HG03457 (cell line): ENCODE measurements at regions not wholly inside any gene's neighbourhood (a gene's known extent, or its start where the extent isn't known, plus 50 kb on each side); places are given as distances from the start of the nearest gene placed in this dataset.
"Not testable (repeated sequence)": the region's sequence is repeated elsewhere in the genome, so short reads cannot be mapped to it uniquely, and the experiment has no call there.

Experiments used
- ATAC-seq: cut with Tn5 transposase; IDR thresholded peaks from one replicate; pipeline ENCODE4 v1.9.1; 2021; ENCODE audit warnings: moderate number of reproducible peaks; ENCODE audit not compliant: unreplicated experiment

DNA sequence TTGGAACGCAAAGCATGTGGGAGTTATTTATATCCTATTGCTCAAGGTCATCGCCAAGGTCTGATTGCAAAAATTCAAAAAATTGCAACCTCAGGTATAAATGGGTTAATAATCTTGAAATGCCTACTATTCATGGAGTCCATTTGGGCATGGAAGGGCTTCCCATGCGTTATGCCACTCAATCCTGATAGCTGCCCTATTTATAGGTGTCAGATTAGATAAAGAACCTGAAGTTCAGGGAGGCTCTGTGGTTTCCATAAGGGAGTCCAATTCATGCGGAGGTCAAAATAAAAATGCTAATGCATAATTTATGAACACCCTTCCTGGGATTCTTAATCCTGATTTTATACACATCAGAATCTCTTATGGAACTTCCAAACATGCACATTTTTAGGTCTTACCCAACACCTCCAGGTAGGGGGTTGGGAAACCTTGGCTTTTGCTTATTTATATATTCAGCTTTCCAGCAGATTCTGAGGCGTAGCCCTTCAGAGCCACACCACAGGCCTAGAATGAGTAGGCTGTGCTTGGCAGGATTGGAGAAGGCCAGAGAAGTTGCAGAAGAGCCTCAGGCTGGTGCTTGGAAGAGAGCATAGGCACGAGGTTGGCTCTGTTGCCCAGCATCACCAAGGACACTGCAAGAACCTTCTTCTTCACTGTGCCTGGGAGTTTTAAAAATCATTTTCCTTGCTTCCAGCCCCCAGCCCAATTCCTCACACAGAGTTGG is 324.4 kb upstream of the CFAP20DC start:
- peak; percentile 18 for ATAC-seq

DNA sequence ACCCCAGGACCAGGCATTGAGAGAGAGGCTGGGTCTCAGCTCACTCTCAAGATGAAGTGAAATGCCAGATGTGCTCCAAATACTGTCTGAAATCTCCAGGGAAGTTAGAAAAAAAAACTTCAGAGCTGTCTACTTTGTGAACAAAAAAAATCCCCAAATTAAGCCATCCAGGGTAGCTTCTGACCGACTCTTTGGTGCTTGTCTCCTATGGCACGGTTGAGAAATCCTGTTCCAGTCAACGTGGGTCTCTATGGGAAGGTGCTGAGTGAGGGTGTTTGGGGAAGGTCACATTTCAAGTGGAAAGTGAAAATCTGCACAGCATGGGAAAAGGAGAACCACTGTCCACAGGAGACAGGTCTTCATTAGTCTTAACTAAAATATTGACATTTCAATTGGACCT is 322.5 kb upstream of the CFAP20DC start:
- no peak for ATAC-seq

DNA sequence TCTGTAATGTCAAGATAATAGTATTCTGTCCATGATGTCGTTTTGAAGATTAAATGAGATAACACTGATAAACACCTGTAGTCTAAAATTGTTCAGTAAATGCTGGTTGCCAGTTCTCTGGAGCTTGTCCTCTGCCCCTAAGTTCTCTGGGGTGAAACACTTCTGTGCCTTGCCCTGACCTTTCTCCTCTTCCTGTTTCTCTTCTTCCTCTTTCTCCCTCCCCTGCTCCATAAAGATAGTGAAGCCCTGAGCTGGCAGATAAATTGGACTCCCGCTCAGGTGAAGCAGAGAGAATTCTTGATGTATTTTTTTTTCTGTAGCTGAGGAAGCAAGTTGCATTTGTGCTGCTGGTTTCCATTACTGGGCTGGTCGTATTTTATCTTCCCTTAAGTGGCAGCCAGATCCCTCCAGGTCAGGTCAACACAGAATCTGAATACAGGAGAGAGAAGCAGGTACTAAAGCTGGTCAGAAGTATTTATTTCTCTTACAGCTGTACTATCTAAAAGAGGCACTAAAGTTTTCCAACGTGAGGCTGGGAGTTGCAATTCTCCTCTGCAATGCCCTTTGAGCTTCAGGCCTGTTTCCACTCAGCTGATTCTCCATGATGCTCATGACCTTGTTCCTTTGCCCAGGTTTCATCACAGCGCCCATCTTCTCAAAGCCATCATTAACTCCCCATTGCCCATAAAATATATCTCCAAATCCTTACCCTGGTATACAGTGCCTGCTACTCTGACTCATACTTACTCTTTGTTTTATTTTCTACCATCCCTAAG is 319.3 kb upstream of the CFAP20DC start:
- no peak for ATAC-seq

- no peak for ATAC-seq
Observed at GRCh38 chr3:59367150-59367549, 317.3 kb upstream of the CFAP20DC start.

DNA sequence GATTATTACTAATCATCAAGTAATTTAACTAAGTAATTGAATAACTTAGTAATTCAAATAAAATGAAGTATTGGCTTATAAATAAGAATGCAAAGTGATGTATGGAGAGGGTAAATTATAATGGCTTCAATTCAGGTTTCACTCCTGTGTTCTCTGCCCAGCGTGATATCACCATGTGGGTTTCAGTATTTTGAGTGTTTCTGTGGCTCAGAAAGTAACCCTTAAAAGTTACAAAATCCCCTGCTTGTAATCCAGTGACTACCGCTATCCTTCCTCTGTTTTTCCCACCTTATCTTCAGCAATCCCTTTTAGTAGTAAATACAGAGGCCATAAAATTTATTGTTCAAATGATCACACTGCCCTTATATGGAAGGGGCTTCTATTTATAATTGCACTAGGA is 316.4 kb upstream of the CFAP20DC start:
- no peak for ATAC-seq

- no peak for ATAC-seq
Observed at GRCh38 chr3:59364496-59364895, 314.7 kb upstream of the CFAP20DC start.

DNA sequence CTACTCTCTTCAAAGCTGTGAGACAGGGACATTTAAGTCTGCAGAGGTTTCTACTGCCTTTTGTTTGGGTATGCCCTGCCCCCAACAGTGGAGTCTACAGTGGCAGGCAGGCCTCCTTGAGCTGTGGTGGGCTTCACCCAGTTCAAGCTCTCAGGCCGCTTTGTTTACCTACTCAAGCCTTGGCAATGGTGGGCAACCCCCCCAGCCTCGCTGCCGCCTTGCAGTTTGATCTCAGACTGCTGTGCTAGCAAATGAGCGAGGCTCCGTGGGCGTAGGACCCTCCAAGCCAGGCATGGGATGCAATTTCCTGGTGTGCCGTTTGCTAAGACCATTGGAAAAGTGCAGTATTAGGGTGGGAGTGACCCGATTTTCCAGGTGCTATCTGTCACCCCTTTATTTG is 310.5 kb upstream of the CFAP20DC start:
- ATAC-seq, result not testable (repeated sequence)

DNA sequence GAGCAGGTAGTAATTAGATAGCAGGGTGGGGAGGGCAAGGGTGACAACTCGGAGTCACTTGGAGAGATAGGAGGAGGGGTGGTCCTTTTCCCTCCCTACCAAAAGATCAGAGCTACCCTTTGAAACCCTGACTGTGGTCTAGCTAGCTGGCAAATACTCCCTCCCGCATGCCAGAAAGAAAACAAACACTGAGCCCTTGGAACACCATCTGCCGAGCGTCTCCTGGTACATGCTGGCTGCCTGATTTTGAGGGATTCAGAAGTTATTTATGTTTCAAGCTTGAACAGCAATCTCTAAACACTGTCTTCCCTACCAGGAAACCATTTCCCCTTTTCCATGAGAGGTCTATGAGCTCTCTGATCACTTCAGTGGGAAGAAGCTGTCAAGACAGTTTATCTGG is 291.6 kb upstream of the CFAP20DC start:
- no peak for ATAC-seq

- ATAC-seq, result no peak
Observed at GRCh38 chr3:59339818-59340217, 290.0 kb upstream of the CFAP20DC start.

GRCh38 chr3:59338934-59339333 is 289.1 kb upstream of the CFAP20DC start:
- ATAC-seq, result no peak

DNA sequence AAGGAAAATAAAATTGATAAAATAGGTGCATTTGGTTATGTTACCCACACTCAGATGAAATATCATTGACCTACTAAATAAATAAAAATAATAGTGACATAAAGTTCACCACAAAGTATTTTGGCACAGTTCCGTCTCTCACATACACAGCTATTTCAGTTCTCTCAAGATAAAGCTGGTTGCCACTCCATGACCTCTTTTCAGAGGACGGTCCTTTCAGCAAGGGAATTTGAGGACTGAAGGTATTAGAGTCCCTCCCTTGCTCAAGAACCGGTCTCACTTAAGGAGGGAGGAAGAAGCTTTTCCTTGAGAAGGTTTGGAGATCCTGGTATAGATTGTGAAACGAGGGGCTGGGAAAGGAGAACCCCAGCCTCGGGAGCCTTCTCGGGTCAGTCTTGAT is 285.5 kb upstream of the CFAP20DC start:
- ATAC-seq, result no peak

GRCh38 chr3:59334585-59334984 is 284.8 kb upstream of the CFAP20DC start:
- no peak for ATAC-seq

GRCh38 chr3:59327376-59327808 is 277.6 kb upstream of the CFAP20DC start:
- no peak for ATAC-seq

GRCh38 chr3:59326246-59327024 is 276.6 kb upstream of the CFAP20DC start:
- ATAC-seq, result no peak

DNA sequence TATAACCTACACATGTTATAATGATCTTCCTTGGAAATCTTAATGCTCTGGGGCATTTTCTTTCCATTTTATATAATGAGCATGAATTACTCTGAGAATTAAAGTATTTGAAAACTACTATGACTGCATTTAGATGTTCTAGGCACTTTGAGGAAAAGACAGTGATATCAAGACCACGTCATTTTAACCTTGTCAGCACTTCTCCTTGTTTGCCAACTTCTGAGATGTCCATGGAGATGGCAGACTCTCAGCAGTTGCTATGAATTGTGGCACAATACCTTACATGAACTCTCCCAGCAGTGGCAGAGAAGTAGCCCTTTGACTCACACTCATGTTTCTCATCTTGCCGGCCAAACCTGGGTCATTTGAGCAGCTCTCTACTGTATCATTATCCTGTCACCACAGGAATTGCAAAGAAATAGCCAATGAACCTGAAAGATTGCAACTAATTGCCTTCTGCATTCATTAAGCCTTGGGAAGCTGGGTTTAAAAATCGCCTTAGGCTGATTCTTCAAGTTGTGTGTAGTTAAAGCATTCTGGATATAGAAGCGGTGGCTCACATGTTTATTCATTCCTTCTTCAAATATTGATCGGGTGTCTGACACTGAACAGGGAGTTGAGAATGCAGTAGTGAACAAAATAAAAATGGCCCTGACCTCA is 272.2 kb upstream of the CFAP20DC start:
- no peak for ATAC-seq

DNA sequence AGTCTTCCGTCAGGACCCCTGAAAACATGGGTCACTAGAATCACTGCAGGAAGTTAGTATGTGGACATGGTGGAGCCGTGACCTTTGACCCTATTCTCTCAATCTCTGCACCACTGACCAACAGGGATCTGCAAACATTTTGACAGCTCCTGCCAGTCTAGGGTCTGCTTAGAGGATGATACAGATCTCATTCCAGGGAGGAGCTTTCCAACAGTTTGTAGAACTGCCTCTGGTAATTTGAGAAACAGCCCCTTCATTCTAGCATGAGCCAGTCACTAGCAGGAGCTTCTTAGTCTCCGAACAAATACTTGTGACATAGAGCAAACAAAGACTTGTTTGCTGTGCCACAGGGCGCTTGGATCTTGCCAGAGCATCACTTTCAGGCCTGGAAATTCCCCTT is 270.3 kb upstream of the CFAP20DC start:
- ATAC-seq, result no peak

DNA sequence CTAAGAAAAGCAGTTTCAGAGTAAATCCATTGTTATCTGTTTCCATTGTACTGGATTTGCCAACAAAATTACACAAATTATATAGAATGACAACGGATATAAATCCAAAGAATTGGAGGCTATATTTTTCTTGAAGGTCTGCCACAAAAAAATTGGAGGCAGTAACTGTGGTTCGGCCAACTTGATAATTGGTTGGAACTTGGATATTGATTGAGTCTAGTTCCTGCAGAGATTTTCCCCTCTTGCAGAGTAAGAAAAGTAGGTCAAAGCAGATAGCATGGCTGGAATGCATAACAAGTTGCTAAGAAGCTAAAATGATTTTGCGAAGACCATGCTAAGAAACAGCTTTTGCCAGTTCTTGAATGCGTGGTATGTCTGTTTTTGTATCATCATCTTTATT is 269.6 kb upstream of the CFAP20DC start:
- no peak for ATAC-seq

DNA sequence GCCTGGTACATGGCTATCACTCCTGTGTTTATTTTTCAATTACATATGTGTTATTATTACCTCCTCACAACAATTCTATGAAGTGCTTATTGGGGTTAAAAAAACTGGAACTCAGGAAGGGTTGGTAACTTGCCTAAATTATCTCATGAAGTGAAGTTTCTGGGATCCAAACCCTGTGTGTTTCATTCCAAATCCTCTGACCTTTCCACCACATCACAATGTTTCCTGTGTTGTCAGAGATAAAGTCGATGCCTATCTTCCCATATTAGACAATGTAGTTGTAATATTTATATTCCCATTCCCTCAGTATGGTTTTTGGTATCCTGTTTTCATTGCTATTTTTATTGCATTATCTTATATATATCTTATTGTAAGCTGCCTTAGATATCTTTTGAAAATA is 269.1 kb upstream of the CFAP20DC start:
- no peak for ATAC-seq

- ATAC-seq, result no peak
Observed at GRCh38 chr3:59317386-59317785, 267.6 kb upstream of the CFAP20DC start.

- no peak for ATAC-seq
Observed at GRCh38 chr3:59316688-59317275, 267.0 kb upstream of the CFAP20DC start.

DNA sequence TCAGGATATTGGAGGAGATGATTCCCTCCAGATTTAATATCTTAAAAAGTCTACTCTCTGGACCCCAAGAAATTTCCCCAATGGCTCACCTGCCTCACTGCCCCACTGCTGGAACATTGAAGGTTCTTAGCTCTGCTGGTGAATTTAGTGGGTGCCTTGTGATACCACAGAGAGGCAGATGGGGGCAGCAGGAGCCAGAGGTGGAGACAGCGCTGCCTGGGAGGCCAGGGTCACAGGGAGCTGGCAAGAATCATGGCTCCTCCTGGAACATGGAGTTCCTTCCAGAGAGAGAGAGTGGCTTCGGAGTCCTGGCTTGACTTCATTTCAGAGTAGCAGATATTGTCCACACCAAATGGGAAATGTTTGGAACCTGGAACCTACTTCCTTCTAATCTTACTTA is 263.5 kb upstream of the CFAP20DC start:
- ATAC-seq, result no peak
